ENCODE measurements at regions not wholly inside any gene's neighbourhood (a gene's known extent, or its start where the extent isn't known, plus 50 kb on each side); places are given as distances from the start of the nearest gene placed in this dataset.

GRCh38 chr5:24385617-24386016 lies 259.2 kb downstream of the CDH10 start:
- DNase-seq: no peak

- DNase-seq: no peak
Measured at GRCh38 chr5:24388448-24388847, 256.3 kb downstream of the CDH10 start.

- no peak for DNase-seq
Measured at GRCh38 chr5:24389968-24390367, 254.8 kb downstream of the CDH10 start.

- DNase-seq: no peak
Measured at GRCh38 chr5:24391816-24392215, 253.0 kb downstream of the CDH10 start.

GRCh38 chr5:24397601-24398000 lies 247.2 kb downstream of the CDH10 start:
- no peak for DNase-seq

GRCh38 chr5:24401773-24402172 lies 243.0 kb downstream of the CDH10 start:
- DNase-seq: no peak

GRCh38 chr5:24407466-24407865 lies 237.3 kb downstream of the CDH10 start:
- DNase-seq: no peak

- no peak for DNase-seq
Measured at GRCh38 chr5:24428345-24428744, 216.4 kb downstream of the CDH10 start.

GRCh38 chr5:24433555-24433954 lies 211.2 kb downstream of the CDH10 start:
- no peak for DNase-seq

Measured in fibroblast of skin of scalp (primary cell).